ENCODE measurements at regions not wholly inside any gene's neighbourhood (a gene's known extent, or its start where the extent isn't known, plus 50 kb on each side); places are given as distances from the start of the nearest gene placed in this dataset.
"Not testable (repeated sequence)": the region's sequence is repeated elsewhere in the genome, so short reads cannot be mapped to it uniquely, and the experiment has no call there.

DNA sequence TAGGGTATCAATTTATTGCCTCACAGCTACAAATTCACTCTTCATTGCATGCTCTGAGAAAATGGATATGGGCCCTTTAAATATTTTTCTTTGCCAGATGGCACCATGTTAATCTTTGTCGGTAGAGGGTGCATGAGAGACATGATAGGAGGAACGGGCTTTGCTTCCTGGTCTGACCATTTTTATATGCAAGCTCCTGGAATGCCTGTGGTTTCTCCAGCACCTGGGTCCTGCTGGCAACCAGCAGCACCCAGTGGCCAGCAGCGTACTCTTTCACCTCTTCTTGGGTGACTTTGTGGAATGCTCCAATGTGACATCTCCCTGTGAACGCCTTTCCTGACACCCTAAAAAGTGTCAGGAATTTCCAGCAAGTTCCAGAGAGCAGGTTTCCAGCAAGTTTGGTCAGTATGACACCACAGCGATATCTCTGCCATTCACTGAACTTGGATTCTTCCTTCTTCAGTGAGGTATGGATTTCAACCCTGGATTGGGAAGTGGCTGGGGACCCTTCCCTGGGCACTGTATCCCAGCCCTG is 140.3 kb upstream of the PGRMC2 start:
- DNase-seq (ENCODE audit: low read depth, low spot score): peak; percentile 75
- H3K27ac ChIP-seq: peak overlapping the region; percentile 35

DNA sequence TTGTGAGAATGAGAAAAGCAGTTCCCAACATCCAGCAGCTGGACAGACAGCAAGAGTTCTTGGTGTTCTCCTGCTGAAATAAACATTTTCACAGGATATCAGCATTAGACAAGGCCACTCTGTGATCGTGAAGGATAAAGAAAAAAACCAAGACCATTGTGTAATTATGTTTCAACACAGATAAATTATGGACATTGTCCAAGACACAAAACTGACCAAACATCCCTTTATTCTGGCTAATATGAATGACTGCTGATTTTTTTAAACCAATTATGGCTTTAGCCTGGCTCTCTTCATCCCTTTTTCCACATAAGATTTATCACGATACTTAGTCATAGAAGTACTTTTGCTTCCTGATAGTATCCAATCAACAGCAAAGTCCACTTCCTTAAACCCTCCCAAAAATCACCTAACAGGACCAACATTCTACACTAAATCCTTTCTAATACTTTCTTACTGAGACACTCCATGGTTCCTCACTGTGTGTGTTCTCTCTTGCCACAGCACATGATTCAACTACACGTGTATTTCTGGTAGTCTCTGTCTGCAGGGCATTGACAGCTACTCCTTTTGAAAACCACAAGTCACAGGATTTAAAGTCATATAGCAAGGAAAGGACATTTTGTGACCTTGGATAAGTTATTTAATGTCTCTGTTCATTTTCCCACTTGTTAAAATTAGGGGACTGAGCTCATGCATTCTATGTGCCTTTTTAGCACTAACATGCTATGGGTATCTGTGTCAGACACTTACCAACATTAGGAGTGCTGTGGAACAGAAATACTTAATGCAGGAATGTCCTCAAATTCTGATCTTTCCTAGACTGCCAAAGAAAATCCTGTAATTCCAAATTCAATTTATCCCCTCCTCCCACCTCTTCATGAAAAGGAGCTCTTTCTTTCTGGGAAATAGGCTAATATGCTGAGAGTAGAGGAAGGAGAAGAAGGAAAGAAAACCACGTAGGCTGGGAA is 137.2 kb upstream of the PGRMC2 start:
- peak; percentile 74 for DNase-seq (ENCODE audit: low read depth, low spot score)
- peak overlapping the region; percentile 64 for H3K27ac ChIP-seq

DNA sequence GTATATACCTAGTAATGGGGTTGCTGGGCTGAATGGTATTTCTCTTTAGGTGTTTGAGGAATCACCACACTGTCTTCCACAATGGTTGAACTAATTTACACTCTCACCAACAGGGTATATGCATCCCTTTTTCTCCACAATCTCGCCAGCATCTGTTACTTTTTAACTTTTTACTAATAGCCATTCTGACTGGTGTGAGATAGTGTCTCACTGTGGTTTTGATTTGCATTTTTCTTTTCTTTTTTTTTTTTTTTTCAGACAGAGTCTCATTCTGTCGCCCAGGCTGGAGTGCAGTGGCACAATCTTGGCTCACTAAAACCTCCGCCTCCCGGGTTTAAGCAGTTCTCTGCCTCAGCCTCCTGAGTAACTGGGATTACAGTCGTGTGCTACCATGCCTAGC is 134.7 kb upstream of the PGRMC2 start:
- not testable (repeated sequence) for H3K27ac ChIP-seq; DNase-seq (ENCODE audit: low read depth, low spot score)

DNA sequence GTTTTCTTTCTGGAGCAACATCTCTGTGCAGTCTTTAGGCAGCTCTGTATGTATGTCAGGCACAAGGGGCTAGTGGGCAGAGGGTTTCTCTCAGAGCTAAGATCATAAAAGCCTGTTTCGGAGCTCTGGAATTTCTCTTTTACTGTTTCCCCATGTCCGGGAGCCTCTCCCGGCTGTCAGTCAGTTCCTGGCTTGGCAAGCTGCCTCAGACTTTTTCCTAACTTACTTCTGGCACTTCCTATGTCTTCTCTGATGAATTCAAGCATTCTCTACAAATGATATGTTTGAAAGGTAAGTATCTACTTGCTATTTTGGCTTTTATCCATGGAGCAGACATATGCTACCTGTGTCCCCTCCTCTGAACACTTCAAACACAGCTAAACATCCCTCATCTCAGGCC is 129.3 kb upstream of the PGRMC2 start:
- no peak overlapping the region for H3K27ac ChIP-seq
- no peak for DNase-seq (ENCODE audit: low read depth, low spot score)

DNA sequence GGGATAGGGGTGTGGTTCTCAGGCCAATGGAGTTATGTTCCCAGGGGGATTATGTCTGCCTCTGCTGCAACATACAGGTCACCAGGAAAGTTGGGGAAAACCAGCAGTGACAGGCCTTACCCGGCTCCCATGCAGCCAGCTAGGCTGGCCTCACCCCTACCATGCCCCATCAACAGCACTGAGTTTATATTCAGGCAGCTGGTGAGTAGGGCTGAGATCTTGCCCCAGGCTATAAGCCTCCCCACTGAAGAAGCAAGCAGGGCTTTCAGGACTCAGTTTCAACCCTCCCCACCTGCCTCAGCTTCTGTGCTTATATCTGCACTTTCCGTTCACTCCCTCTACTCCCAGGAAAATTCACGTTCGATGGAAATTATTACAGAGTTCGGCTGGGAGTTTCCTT is 122.4 kb upstream of the PGRMC2 start:
- no peak overlapping the region for H3K27ac ChIP-seq
- no peak for DNase-seq (ENCODE audit: low read depth, low spot score)

DNA sequence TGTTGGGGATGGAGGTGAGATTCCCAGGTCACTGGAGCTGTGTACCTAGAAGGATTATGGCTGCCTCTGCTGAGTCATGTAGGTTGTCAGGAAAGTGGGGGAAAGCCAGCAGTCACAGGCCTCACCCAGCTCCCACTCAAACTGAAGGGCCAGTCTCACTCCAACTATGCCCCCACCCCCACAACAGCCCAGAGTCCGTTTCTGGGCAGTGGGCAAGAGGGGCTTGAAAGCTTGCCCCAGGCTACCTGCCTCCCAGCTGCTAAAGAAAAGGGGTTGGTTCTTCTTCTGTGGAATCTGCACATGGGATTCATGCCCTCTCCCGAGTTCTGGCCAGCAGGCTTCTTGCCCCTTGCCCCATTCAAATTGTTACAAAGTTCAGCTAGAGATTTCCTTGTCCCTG is 116.0 kb upstream of the PGRMC2 start:
- H3K27ac ChIP-seq: no peak overlapping the region
- no peak for DNase-seq (ENCODE audit: low read depth, low spot score)

DNA sequence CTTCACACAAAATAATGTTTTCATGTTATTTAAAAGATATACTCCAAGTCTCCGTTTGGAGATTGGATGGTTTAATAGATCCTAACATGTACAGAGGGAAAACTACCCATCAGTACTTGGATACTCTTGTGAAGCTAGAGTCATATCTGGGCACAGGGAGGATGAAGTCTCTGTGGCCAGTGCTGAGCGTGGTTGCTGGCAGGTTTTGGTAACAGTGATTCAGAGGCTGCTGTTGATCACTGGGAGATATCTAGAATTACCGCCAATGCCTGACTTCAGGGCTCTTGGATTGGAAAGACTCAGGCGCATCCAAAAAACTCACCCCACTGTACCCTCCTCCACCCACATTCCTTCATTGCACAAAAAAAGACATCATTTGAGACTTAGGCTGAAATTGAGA is 107.2 kb upstream of the PGRMC2 start:
- DNase-seq (ENCODE audit: low read depth, low spot score): no peak
- no peak overlapping the region for H3K27ac ChIP-seq

DNA sequence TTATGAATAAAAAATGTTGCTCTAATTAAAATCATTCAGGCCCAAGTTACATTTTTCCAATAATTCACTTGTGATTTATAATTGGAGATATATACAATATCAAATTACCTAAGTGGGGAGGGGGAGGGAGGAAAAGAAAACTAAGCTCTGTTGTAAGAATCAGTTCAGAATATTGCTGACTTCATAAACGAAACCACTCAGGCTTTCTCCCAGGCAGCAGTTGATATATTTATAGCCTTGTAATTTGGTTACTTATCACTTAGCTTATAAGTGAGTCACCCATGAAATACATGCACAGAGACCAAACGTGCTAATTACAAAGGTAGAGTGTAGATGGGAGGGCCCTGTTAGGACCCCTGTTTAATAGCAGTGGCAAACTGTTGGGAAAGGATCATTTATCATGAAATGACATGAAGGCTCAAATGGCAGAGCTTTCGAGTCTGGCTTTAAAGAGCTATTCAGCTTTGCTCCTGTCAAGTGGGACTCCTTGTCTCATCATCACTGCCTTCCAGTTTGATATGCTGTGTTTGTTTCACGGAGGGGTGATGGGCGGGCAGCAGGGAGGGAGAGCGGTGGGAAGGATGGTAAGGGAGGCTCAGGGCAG is 105.6 kb upstream of the PGRMC2 start:
- DNase-seq (ENCODE audit: low read depth, low spot score): no peak
- no peak overlapping the region for H3K27ac ChIP-seq

DNA sequence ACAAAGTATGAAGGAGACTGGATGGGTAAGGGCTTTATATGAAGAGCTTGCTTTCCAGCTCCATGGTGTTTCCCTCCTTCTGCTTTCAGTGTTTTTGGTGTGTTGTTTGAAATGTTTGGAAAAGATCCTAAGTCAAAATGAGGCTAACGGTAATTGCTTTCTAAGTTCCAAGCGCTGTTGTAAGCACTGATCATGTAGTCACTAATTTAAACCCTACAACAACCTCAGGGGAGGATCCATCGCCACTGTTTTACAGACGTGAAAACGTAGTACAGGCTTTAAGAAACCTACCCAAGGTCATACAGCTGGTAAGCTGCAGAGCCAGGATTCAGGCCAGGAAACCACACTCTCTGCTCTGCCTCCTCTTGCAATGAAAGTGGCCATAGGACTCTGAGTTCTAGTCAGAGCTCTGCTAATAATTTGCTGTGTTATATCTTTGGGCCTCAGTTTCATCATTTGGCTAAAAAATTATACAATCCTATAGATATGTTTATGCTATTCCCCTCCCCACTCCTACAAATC is 102.9 kb upstream of the PGRMC2 start:
- no peak overlapping the region for H3K27ac ChIP-seq
- DNase-seq (ENCODE audit: low read depth, low spot score): no peak

DNA sequence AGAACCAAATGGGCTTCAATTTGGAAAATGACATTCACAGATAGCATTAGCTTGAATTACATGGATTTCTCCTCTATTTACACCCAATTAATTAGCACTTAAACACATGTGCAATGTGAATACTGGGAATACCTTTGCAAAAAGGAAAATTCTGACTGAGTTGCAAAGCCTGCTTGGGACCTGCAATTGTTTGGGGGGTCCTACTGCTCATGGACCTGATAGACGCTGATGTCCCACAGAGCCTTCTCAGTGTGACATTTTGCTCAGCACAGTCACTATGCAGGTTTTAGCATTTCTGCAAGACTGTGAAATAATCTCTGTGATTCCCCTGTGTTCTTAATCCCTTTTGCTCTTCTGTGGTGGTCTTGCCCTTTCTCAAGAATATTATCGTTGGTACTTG is 101.2 kb upstream of the PGRMC2 start:
- peak overlapping the region; percentile 85 for H3K27ac ChIP-seq
- no peak for DNase-seq (ENCODE audit: low read depth, low spot score)

DNA sequence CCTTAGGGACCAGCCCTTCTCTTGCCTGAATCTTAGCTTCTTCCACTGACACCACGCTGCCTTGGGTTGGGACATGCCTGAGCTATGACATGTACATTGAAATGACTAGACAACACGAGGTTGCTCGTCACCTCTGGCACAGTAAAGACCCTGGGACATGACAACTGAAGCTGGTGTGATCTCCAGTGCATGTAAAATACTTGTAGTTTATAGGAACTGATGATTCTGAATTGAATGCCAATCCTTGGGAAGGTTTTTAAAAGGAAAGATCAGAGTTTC is 100.7 kb upstream of the PGRMC2 start:
- no peak for DNase-seq (ENCODE audit: low read depth, low spot score)
- H3K27ac ChIP-seq: peak overlapping the region; percentile 85

DNA sequence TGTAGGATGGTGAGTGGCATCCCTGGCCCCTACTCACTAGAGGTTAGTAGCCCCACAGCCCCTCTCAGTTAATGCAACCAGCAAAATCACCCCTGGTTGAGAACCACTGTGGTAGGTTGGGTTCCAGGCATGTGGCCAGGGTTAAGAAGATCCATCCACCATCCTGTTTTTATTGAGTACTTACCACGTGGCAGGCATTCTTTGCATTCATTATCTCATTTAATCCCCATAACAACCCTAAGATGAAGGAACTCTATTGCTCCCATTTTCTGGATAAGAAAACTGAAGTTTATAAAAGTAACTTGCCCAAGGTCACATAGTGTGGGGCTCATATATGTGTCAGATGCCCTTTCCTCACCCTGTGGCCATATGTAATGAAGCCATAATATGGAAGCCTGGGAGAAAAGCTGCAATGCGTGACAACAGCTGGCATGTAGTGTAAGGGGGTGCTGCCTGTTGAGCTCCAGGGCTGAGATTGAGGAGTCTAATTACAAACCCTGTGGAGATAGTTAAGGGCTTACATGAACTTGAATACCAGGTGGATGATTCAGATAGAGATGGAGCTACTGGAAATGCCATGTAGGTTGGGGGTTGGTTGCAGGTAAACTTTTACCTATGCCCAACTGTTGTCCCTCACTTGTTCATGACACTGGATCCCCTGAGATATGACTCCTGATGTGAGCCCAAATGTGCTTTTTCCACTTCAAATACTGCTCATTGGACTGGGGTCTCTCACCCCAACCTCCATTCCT is 100.2 kb upstream of the PGRMC2 start:
- H3K27ac ChIP-seq: peak overlapping the region; percentile 85
- no peak for DNase-seq (ENCODE audit: low read depth, low spot score)

DNA sequence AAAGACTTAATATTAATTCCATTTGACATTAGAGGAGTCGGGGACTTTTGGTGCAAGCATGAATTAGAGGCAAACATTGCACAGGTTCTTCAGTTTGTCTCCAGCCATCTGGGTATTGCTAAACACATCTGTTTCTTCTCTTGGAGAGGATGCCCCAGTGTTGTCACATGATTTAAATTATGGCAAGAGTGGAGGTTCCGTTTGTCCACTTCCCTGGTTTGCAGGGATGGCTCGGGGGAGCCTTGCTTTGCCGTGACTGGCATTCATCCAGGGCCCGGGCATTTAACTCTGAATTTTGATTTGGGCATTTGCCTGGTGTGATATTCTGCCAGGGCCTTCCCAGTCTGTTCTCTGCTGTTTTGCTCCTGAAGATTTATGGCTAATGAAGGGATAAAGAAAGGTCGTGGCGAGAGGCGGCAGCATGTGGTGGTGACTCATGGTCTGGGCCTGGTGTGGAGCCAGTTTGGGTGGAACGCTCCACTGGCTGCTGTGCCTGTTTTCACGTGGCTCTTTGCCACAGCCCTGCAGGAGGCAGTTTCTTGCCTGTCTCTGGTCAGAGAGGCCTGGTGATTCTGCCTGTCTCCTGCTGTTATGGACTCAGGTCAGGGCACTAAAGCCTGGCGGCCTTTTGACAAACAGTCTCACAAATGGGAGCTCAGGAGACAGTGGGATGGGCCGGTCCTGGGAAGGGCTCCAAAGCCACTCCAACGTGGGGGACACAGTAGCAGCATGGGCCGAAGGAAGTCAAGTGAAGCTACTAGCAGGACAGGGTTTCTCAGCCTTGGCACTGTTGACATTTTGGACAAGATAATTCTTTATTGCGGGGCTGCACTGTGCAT is 99.4 kb upstream of the PGRMC2 start:
- H3K27ac ChIP-seq: peak overlapping the region; percentile 85
- peak; percentile 76 for DNase-seq (ENCODE audit: low read depth, low spot score)

DNA sequence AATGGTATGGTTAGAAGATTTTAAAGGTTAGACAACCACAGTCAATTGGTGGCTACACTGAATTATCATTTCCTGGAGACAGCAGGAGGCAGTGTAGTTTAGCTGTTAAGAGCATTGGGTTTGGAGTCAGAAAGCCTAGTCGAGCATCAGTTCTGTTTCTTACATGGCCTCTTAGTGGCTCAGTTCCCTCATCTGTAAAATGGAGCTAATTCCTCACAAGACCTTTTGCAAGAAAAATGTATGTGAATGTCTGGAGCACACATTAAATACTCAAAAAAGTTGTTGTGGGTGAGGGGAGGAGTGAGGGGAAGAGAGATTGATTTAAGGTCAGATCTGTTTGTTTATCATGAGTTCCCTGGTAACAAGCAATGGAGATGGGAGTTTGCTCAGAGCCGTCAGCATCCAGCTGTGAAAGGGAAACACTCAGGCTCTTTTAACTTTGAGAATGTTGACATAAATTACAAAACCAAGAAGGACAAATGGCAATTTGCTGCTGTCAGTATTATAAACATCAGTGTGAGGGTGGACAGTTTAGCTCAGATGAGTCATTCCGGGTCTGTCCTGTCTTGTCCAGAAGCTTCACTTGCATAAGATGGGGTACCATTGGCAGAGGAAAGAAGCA is 98.2 kb upstream of the PGRMC2 start:
- peak; percentile 65 for DNase-seq (ENCODE audit: low read depth, low spot score)
- H3K27ac ChIP-seq: peak overlapping the region; percentile 85

DNA sequence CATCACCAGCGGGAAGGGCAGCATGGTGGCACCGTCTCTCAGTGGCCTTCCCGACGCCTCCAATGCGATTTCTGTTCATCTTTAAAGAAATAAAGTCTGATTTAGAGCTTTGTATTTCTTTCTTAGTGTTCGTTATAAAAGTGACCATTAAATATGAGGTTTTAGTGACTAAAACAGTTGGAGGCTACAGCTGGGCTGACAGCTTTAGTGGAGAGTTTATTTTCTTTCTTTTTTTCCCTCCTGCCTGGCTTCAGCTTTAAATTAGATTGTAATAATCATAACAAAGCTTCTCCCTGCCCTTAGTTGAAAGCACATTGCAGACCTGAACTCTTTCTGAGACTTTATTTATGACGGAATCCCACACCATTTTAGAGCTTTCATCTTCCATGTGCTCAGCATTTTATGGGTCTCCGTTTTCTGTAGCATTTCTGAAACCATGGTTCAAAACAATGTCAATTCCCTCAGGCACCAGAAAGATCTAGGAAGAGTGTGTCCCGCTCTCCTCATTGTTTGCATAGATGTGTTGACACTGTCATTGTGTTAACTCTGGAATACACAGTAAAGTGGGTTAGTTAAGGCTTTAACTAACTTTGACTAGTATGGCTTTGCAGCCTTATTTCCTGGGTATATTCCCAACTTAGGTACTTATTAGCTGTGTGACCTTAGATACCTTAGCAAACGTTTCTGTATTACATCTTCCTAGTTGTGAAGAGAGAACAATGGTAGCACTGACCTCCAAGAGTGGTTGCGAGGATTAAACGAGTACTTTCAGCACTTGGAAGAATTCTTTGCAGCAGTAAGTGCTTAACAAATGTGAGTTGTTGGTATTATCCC is 97.4 kb upstream of the PGRMC2 start:
- H3K27ac ChIP-seq: peak overlapping the region; percentile 85
- DNase-seq (ENCODE audit: low read depth, low spot score): no peak

DNA sequence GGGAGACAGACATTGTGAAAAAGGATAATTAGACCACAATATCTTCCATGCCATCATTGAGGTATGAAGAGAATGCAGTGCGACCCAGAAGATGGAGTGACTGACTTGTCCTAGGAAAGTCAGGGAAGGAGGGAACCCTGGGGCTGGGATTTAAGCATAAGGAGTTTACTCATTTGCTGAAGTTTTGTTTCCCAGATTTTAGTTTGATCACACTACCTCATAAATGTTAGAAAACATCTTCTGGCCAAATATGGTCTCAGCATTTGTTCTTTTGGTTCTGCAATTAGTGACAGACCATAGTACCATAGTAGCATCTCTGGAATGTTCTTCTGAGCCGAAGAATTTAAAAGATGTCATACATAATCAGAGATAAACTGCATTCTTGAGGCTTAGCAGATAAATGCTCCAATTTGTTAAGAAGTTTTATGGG is 96.5 kb upstream of the PGRMC2 start:
- no peak for DNase-seq (ENCODE audit: low read depth, low spot score)
- no peak overlapping the region for H3K27ac ChIP-seq

DNA sequence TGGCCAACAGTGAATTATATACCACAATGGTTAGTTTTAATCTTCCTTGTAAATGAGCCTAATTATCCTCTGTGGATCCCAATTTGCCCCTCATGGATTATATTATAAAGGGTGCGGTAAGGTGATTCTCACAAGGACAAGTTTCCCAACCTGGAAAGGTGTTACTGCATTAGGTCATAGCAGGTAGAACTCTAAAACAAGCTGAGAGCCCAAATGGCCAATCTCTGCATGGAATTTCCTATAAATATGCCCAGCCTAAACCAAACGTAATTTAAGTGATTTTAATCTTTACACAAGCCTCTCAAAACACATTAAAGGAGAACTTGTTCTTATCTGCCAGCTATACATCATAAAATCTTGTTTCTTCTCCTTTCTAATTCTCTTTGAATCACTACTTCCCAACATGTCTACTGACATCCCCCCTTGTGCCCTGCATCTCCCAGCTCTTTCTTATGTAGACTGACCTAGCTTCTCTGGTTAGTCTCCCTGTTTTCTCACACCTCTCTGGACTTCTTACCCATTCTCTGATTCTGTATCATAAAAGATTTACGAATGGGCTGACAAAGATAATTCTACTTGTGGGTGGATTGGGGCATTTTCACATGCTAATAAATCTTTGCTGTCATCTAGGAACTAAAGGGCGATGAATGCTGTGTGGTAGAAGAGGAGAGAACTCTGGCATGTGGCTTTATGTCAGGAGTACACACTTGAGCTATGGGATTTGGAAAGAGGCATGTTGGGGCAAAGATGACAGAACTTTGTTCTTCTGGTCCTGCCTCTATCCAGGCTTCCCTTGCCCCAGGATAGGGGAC is 94.3 kb upstream of the PGRMC2 start:
- DNase-seq (ENCODE audit: low read depth, low spot score): no peak
- H3K27ac ChIP-seq: no peak overlapping the region

DNA sequence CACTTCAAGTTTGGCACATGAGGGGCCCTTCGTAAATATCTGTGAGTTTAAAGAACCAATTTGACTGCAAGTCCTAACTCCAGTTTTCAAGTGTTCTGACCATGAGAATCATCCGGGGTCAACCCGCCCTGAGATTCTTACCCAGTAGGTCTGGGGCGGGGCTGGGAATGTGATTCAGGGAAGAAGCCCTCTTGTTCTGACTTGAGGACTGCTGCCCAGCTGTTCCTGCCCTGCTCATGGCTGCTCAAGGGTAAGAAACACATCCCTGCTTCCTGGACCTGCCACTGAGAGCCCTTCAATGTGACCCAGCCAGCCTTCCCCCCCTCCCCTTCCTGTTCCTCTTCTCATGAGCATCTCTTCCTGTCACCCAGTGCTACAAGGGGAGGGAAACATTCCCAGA is 92.7 kb upstream of the PGRMC2 start:
- H3K27ac ChIP-seq: peak overlapping the region; percentile 8

More for the DNA sequence above, 92.7 kb upstream of the PGRMC2 start:
- DNase-seq (ENCODE audit: low read depth, low spot score): no peak
